Testis (tissue), 2 donors: ENCODE measurements at regions not wholly inside any gene's neighbourhood (a gene's known extent, or its start where the extent isn't known, plus 50 kb on each side); places are given as distances from the start of the nearest gene placed in this dataset.
"Not testable (repeated sequence)": the region's sequence is repeated elsewhere in the genome, so short reads cannot be mapped to it uniquely, and the experiment has no call there.

Source experiments
- POLR2A ChIP-seq: fragments of 450-650 bp; IDR thresholded peaks from one replicate; pipeline ENCODE4 v1.6.1; 2017; ENCODE audit warnings: antibody characterized with exemption, mild to moderate bottlenecking, moderate library complexity
- TF ChIP-seq, protein P1 (sequence below), 3 experiments: fragments of 450-650 bp in 2 of 3; fragments of 200-600 bp in 1 of 3; sonication (generic) in 1 of 3; IDR thresholded peaks; one replicate each; pipeline ENCODE4 v1.5.1; 2016 to 2019; ENCODE audit warnings: antibody characterized with exemption in 3 of 3, mild to moderate bottlenecking in 2 of 3, moderate library complexity in 1 of 3

DNA sequence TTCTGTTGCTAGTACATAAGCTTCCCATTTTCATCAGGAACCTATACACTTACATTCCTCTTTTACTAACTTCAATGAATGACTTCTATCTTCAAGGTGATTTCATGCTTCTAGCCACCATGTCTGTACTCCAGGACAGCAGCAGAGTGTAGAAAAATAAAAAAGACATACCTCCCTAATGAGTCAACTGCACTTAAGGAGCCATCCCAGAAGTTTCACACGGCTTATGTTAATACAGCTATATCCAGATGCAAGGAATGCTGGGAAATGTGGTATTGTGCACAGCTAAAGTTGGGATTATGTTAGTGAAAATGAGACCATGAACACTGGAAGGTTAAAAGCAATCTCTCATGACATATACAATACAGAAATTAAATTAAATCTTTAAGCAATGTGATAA is 174.4 kb upstream of the C1QTNF3 start:
- TF ChIP-seq, protein P1, sequence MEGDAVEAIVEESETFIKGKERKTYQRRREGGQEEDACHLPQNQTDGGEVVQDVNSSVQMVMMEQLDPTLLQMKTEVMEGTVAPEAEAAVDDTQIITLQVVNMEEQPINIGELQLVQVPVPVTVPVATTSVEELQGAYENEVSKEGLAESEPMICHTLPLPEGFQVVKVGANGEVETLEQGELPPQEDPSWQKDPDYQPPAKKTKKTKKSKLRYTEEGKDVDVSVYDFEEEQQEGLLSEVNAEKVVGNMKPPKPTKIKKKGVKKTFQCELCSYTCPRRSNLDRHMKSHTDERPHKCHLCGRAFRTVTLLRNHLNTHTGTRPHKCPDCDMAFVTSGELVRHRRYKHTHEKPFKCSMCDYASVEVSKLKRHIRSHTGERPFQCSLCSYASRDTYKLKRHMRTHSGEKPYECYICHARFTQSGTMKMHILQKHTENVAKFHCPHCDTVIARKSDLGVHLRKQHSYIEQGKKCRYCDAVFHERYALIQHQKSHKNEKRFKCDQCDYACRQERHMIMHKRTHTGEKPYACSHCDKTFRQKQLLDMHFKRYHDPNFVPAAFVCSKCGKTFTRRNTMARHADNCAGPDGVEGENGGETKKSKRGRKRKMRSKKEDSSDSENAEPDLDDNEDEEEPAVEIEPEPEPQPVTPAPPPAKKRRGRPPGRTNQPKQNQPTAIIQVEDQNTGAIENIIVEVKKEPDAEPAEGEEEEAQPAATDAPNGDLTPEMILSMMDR (IDR thresholded peaks at IDR 0.05), result not testable (repeated sequence)
- not testable (repeated sequence) for TF ChIP-seq POLR2A
